ENCODE measurements at regions not wholly inside any gene's neighbourhood (a gene's known extent, or its start where the extent isn't known, plus 50 kb on each side); places are given as distances from the start of the nearest gene placed in this dataset.

- no peak for DNase-seq
Observed at GRCh38 chr3:176789281-176789705, 408.0 kb downstream of the TBL1XR1 start.

DNA sequence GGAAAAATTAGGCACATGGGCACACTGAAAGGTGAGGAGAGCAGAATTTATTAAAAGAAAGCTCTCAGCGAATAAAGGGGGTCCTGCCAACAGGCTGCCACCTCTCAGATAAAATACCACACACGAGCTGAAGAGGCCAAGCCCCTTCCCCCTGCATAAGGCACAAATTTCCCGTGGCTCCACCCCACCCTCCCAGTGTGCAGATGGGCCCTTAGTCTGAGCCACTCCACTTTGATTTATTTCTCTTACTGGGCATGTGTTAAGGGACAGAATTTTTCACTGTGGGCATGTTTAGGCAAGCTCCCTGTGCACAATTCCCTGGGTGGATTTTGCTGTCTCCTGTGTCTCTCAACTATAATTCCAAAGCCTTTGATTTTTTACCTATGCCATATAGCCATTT, 409.8 kb downstream of the TBL1XR1 start:
- no peak for DNase-seq

DNA sequence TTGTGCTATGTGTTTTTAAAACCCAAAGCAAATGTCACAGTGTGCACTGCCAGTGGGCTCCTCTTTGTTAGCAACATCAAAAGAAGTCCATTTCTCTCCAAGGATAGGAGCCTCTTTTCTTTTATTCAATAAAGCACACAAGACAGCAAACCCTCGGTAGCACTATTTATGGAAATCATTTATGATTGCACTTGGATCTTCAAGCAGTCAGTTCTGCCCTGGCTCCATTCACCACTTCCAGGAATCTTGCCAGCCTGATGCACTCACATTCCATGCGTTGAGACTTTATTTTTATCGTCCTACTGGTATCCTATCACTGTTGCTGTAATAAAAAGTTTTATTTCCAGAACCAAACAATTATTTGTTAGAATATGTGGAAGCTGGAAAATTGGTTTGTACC, 412.1 kb downstream of the TBL1XR1 start:
- no peak for DNase-seq

- no peak for DNase-seq
Observed at GRCh38 chr3:176780766-176781165, 416.5 kb downstream of the TBL1XR1 start.

DNA sequence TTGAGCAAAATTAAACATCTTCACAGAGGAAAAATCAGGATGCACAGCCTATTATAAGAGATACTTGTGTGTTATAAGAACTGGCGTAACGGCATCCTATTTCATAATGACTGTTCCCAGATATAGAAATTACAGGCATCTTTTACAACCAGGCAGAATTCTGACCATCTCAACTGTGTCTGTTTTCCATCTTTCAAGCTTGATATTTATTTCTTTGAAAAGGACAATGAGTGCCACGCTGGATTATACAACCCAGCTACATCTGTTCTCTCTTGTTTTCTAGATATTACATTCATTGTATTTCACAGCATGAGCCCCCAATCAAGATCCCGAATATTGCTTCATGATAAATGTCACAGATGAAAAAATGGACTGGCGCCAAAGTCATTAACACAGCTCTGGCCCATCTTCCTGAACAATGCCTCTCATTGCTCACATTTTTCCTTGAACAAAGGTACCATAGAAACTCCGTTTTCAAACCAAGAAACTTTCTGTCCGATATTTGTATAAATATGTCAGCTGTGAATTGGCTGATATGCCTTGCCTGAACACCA, 420.6 kb downstream of the TBL1XR1 start:
- no peak for DNase-seq

- DNase-seq = no peak
Observed at GRCh38 chr3:176769547-176770190, 427.6 kb downstream of the TBL1XR1 start.

DNA sequence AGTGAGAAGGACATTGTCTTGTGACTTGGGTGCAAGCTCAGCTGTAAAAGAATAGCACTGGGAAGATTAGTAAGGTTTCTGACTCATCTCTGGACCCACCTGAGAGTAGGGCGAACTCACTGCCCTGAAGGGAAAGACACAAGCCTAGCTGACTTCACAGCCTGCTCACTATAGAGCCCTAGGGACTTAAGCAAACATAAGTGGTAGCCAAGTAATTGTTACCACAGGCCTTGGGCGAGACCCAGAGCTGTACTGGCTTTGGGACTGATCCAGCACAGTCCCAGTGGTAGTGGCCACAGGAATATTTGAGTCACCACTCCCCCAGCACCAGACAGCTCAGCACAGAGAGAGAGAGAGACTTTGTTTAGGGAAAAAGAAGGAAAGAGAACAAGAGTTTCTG, 429.9 kb downstream of the TBL1XR1 start:
- no peak for DNase-seq

- DNase-seq = no peak
Observed at GRCh38 chr3:176766862-176767261, 430.4 kb downstream of the TBL1XR1 start.

DNA sequence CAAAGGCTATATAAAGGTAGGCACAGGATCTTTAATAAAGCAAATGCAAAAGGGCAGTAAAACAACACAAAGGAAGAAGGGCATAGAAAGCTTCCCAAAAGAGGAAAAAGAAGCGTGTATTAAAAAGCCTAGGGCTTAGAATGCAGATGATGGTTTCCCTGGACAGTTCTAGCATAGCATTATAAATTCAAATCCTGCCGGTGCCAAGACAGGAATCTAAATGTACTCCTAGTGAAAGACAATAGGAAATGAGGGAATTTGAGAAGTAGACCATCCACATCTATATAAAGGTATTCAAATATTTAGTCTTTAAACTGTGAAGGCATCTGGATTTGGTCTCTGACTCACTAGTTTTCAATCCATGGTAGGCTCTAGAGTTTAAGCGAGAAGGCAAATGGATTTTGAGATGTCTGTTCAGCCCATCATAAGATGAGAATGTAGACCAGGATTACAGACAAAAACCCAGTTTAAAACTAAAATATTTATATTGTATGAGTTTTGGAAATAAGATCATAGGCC, 431.8 kb downstream of the TBL1XR1 start:
- no peak for DNase-seq

GRCh38 chr3:176759815-176760506, 437.3 kb downstream of the TBL1XR1 start:
- DNase-seq = no peak

DNA sequence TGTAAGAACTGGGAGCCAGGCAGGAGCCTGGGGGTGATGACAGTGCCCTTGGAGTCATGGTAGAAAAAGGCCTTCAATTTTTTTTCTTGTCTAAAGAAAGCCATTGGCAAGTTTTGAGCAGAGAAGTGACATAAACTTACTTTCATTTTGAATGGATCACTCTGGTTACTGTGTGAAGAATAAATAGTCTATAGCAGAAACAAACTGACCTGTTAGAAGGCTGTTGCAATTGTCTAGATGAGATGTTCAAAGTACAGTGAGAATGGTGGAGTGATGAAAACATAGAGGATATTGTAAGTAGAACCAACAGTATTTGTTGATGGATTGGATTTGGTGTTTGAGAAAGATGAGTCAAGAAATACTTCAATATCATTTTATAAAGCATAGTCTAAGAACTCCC, 439.9 kb downstream of the TBL1XR1 start:
- no peak for DNase-seq

GRCh38 chr3:176755977-176756376, 441.3 kb downstream of the TBL1XR1 start:
- no peak for DNase-seq

DNA sequence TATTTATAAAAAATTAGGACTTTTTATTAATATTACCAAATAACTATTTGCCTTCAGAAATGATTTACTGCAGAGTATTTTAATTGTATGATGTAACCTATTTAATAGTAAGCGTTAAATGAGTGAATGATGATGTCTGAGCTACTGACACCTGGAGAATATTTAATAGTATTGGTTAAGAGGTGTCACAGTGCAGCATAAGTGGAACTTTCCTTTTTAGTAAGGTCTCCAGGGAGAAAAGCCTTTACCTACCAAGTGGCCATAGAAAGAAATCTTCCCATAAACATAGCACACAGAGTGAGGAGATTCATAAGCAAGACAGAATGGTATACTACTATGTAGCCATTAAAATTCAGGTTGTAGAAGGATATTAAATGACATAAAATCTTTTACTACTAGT, 441.7 kb downstream of the TBL1XR1 start:
- no peak for DNase-seq

DNA sequence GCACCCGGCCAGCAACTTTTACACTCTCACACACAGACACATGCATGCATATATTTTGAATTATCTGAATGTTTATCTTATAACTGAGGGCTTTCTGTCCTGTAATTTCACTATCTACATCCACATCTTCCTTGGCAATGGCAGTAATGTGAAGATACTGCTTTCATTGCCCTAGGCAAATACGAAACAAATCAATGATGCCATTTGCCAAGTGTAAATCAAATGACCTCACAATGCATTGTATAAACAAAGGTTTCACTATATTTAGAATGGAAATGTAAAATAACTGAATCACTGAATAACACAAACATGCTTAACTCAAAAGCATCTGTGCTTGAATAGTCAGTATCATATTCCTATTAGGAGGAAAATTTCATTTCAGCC, 455.6 kb downstream of the TBL1XR1 start:
- DNase-seq = no peak

- no peak for DNase-seq
Observed at GRCh38 chr3:176740906-176741663, 456.2 kb downstream of the TBL1XR1 start.

DNA sequence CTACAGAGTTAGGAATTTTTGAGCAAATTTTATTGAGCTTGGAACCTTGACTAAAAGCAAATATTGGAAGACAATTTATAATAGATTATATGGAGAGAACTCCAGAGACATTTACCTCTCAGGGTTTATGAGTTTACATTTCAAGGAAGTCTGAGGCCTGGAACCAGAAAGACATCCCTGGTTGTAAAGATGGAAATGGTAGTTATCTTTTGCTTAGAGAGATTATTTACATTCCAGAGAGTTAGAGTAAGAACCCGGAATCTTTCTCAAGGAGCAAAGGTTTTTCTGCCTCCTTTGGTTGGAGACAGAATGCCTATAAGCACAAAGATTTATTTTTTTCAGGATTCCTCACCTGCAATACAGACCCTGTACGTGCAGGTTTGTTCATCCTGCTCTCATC, 458.1 kb downstream of the TBL1XR1 start:
- no peak for DNase-seq

- no peak for DNase-seq
Observed at GRCh38 chr3:176737480-176738110, 459.7 kb downstream of the TBL1XR1 start.

DNA sequence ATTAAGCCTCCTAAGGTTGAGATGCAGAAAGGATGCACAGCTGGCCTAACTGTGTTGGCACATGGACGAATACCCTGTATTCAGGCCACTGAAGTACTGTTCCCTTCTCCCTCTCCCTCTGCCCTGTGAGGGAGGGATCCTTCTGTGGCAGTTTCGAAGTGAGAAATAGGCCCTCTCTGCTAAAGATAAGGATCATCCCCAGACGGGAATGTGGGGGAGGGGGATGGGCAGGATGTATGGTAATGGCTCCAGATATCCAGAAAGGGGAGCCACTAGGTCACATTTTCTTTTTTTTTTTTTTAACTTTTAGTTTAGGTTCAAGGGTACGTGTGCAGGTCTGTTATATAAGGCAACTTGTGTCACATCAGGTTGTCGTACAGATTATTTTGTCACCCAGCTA, 463.1 kb downstream of the TBL1XR1 start:
- DNase-seq = no peak

- DNase-seq = no peak
Observed at GRCh38 chr3:176724394-176724759, 472.9 kb downstream of the TBL1XR1 start.

GRCh38 chr3:176723758-176724393, 473.4 kb downstream of the TBL1XR1 start:
- no peak for DNase-seq

DNA sequence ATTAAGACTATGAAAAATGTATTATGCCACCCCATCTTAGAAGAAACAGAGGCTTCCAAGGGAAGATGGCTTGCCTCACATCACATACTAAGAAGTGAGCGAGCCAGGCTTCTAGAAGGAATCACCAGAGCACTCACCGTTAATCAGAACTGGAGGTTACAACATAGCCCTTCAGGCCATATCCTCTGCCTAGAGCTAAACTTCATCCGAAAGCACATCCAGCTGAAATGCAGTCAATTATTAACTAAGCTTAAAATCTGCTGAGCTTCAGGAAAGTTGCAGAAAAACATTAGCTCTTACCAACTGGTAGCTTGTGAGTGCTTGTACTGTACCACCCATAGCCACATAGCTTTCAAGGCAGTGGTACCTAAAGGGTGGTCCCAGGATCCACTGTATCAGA, 483.2 kb downstream of the TBL1XR1 start:
- no peak for DNase-seq

DNA sequence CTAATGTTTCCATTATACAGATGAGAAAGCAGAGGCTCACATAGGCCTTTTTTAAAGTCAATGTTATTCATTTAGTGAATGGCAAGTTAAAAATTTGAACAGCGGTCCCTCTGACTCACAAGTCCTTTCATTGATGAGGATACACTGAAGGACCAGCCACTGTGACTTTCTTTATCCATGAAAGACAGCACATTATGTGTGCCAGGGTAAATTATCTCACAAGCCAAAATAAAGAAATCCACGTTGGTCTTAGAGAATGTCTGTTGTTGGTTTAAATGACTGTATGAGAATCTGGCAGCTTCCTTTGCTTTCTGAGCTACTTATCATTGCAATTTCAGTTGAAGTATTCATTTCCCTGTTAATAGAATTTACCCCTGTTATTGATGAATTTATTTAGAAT, 485.1 kb downstream of the TBL1XR1 start:
- DNase-seq = no peak

- no peak for DNase-seq
Observed at GRCh38 chr3:176699288-176699687, 498.0 kb downstream of the TBL1XR1 start.
